GM18507 (cell line): ENCODE measurements at regions not wholly inside any gene's neighbourhood (a gene's known extent, or its start where the extent isn't known, plus 50 kb on each side); places are given as distances from the start of the nearest gene placed in this dataset.

ENCODE experiments used
- DNase-seq: peaks from one replicate; pipeline ENCODE4 v3.0.0; 2011; ENCODE audit warnings: low read depth; ENCODE audit not compliant: insufficient read length; ENCODE audit errors: extremely low spot score
- FAIRE-seq: peaks from 2 replicates; lab custom pipeline; 2011; peaks lifted over from hg19 to GRCh38; lab: Jason Lieb, UNC

DNA sequence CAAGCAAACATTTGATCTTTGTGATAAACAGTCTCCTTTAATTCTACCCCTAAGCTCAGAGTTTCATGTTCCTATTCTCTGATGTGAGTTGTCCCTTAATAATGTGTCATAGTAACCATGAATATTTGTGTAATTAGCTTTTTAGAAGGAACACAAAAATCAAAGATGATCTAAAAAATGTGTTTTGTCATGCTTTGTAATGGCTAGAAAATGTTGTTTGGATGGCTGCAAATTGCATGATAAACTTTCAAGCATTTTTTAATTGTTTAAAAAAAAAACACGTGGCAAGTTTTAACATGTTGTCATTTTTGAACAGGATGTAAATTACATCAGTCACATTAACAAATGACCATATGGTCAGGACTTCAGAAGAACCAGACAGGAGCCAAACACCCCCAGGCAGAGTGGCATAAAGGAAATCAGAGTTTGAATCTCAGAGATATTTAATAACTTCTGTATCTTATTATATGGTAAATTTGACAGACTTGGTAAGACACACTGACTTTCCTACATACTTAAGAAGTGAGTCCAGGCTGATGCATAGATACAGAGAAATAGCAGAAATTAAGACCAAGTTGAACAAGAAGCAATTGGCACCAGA lies 223.9 kb upstream of the VEGFC start:
- no peak for FAIRE-seq
- no peak for DNase-seq

DNA sequence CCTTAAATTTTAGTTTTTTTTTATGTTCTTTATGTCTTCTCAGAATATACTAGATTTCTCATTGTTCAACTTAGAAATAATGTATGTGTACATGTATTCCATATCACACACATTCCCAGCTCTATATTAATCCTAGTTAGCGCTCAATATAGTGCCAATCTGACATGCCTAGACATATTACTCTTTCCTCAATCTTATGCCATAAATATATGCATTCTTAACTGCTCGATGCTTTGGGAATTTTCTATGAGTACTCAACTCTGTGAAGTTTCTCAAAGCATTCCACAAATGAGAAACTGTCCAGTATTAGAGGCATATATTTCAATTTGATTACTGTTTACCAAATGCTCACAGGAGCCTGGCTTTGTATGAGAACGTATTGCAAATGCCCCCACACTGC lies 231.2 kb upstream of the VEGFC start:
- DNase-seq (no peak), FAIRE-seq (no peak)

DNA sequence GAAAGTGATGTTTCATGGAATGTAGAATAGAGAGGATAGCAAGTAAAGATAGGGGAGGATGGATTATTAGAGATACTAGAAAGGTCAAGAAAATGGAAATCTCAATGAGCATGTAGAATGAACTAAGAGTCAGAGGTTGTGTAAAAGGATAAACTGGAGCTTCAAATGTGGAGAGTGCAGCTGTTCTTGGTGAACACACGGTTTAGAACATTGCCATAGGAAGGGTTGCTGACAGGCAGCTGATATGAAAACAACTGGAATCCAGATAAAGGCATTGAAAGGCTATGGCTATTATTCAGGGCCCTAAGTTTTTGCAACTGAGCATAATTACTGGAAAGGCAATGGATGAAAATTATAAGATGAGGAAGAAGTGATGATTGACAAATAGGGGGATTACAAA lies 239.6 kb upstream of the VEGFC start:
- FAIRE-seq, result no peak

DNA sequence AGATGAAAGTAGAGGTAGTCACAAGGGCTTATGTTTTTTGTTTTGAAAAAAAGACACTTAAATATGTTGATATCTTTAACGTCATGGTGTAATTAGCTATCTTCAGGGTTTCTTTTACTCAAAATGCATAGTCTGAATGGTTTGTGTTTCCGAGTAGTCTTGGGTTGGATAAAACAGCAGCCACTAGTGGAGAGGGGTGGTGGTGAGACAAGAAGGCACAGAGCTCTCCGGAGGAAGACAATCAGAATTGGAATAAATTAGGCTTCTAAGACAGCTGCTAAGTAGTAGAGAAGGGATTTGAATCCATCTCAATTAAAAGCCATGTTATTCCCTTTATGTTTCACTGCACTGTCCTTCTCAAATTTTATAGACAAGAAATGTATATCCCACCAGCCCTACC lies 240.4 kb upstream of the VEGFC start:
- FAIRE-seq (no peak), DNase-seq (no peak)

More for the DNA sequence above, 239.6 kb upstream of the VEGFC start:
- no peak for DNase-seq

DNA sequence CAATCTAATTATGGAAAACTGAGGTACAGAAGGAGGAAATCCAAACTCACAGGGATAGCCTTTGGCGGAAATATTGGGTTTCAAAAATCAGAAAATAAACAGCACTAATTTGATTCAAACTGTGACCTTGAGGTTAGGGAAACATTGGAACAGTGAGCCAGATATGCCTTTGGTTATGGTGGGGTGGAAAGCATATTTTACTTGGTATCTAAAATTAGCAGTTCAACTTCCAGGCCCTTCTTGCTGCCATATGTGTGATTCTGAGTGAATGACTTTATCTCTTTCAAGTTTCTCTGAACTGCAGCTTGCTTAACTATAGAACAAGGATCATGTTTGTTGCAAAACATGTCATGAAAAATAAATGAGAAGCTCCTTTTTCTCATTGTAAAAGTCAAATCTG lies 240.9 kb upstream of the VEGFC start:
- no peak for FAIRE-seq
- DNase-seq, result no peak

DNA sequence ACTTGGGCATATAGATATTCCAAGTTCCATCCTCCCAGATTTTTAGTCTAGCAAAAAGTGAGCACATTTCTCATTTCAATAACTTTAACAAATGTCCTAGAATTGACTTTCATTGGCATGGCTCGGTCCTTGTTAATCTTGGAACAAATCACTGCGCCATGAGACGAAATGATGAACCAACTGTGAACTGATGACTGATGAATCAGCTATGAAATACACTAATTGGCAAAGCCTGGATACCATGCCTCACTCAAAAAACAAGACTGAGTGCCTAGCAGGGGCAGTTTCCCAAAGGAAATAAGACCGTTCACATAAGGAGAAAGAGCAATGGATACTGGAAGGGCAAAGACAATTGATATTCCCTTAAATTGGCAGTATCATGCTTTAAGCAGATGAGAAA lies 248.6 kb upstream of the VEGFC start:
- FAIRE-seq, result no peak

DNA sequence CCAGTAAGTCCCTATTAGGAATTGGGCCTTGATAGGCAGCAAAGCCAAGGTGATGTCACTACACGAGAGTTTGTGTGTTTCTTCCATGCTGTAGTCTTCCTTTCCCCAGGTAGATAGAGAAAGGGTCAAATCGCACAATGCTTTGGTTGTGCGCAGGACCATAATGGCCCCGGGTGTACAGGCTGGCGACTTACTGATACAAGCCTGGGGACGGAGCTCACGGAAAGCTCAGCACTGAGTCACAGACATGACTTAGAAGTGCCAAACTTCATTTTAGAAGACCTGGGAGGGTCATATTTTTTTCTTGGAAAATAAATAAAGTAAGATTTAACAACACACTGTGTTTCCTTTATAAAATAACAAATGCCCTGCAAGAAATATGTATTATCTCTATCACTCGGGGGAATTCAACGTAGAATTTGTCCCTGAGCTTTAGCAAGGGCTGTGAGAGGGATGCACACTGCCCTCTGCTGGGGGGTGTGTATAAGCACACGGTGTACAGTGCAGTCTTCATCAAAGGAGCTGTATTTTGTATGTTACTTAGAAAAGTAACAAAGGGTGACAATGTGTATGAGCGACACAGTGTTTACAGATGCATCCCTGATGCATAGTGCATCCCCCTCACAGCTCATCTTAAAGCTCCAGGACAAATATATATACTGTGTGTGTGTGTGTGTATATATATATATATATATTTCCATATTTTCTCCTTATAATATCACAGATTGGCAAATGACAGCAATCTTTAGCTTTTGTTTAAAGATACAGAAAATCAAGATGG lies 254.5 kb upstream of the VEGFC start:
- FAIRE-seq (peak; percentile 67), DNase-seq (no peak)

More for the DNA sequence above, 248.6 kb upstream of the VEGFC start:
- no peak for DNase-seq

DNA sequence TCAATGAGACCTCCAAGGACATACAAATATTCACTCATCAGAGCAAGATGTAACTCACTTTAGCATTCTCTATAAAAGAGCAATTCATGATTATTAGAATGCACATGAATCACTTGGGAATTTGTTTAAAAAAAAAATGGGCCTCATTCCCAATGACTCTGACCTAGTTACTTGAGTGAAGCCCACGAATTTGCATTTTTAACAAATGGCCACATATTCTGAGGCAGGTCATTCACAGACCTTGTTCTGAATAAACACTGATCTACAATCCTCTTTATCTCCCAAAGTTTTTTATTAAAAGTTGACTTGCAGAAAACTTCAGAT lies 255.1 kb upstream of the VEGFC start:
- FAIRE-seq, result no peak
- DNase-seq, result no peak

DNA sequence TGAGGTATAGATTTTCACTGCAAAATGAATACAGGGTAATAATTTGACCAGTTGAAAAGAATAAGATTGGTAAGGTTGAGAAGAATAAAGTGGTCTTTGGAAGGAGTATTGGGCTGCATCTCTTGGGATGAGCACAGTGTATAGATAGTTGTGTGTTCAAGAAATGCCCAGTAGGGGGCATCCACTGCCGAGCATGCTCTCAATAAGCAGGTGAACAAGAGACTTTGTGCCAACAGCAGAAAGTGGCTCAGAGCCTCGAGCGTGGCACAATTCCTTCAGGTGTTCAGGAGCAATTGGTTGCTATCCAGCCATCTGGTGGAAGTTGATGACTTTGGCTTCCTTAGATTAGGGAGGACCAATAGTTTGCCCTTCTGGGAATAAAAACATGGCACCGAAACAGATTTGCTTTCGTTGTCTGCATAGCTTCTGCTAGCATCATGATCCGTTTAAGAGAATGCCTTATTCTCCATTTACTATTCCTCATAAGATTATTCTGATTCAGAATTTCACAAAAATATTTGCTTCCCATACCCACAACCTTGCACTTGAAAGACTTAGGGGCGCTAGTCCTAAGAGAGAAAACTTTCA lies 258.1 kb upstream of the NEIL3 start:
- DNase-seq, result no peak
- FAIRE-seq, result peak; percentile 64

DNA sequence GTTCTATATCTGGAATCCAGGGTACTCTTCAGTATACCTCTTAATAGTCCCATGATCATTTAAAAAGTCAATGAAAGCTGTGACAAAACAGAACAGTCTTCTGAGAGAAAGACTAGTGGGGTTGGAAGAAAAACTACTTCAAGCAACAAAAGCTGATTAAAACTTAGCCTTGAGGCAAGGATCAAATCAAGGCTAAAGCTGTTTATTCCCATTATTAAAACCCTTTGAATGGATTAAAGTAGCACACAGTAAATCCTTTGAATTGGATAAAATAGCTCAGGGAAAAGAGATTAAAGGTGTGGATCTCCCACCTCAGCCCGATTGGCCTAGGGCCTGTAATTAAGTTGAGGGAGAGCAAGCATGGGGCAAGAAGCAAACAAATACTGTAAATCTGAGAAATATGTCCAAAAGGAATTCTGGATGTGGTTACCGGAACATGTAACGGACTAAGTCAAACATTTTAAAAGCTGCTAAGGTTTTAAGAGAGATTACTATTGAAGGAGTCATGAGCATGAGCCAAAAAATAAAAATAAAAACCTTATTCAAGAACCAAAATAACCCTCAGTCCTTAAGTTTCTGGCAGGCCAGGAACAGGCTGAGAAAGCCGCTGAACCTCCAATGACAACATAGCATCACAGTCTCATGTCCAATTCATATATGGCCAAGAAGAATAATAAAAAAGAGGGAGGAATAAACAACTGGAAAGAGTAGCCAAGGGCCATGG lies 257.3 kb upstream of the NEIL3 start:
- FAIRE-seq (no peak), DNase-seq (no peak)

DNA sequence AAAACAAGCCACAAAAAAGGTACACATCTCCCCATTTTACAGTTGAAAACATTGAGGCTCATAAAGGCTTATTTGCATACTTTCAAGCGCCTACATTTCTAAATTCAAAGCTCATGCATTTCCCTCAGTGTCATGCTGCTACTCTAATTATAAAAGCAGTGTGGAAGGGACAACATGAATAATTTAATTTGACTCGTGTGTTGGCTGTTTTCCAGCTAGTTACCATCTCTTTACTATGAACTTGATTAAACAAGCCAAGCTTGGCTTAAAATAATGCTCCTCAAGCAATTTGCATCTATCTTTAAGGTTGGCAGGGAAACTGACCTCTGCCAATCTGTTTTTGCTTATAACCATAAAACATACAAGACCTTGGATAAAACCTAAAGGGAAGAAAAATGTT lies 252.5 kb upstream of the NEIL3 start:
- FAIRE-seq (no peak), DNase-seq (no peak)

DNA sequence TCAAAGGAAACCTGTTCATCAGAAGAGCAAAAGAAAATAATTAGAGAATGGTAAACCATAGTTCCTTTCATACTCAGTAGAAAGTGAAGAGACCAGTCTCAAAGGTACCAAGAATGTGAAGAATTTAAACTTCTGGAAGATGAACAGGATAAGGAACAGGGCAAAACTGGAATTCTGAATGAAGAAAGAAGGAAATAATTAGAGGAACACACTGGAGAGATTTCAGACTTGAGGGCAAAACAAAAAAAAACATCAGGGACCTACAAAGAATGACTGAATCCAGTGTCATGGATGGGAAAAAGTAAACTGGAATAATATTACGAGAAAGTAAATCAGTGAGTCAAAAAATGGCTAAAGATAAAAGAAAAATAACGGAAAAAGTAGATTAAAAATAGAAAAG lies 245.6 kb upstream of the NEIL3 start:
- DNase-seq (no peak), FAIRE-seq (no peak)

DNA sequence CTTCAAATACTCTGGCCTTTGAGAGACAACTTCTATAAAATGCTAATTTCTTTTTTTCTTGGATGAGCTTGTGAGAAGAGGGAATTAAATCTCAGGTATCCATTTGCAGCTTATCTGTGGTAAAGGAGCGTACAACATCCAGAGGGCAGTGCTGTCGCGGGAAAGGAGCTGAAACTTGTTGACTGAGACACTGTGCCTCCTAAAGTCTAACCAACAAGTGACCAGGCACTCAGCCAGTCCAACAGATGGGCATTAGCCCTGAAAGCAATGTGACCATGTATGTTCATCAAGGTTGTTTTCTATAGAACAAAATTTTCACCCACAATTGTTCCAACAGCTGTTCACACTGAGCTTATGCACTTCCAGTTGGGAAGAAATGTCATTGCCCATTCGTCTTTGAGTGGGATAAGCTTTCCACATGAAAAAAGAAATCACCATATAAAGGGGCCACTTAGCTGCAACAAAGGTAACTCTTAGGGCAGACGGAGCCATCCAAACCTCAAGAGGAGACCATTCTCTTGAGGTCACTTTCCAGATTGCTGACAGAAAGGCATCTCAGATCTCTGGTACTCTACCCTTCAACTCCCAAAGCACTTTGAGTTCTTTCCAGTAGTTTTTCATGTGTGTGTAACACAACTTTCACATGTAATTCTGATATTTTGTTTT lies 244.8 kb upstream of the NEIL3 start:
- FAIRE-seq, result no peak
- DNase-seq, result no peak

DNA sequence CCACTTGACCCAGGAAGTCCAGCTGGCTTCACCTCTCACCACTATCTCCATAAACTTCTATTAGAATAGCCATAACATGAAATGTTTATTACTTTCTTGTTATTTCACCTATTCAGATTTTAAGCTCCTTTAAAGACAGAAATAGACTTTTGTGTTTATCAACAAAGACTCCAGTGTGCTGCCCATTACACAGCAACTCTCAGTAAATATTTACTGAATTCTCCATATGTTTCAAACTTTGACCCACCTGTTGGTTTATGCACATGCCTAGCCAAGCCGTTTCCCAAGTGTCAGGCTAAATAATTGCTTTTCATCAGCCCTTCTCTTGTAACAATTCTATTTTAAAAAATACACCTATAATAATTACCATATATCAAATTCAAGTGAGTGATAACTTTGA lies 242.9 kb upstream of the NEIL3 start:
- DNase-seq, result no peak
- no peak for FAIRE-seq

DNA sequence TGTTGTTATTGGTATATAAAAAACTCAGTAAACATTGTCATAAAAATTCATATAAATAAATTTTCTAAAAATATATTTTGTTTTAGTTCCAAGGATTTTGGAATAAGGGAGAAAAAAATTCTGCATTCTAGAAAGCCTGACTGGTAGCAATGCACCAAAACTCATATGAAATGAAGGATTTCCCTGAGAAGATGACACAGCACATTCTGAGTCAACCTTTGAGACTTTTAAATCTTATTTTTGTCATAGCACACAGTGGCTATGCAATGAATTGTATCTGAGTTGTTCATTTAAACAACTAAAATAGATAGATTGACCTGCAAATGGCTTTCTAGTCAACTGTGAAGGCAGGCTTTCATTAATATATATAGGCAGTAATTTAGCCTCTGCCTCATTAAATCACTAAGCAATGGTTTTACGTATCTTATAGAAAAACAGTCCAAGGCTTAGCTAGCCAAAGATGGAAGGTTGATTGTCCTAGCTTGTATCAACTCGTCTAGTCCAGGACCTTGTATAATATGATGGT lies 239.1 kb upstream of the NEIL3 start:
- no peak for DNase-seq
- no peak for FAIRE-seq

DNA sequence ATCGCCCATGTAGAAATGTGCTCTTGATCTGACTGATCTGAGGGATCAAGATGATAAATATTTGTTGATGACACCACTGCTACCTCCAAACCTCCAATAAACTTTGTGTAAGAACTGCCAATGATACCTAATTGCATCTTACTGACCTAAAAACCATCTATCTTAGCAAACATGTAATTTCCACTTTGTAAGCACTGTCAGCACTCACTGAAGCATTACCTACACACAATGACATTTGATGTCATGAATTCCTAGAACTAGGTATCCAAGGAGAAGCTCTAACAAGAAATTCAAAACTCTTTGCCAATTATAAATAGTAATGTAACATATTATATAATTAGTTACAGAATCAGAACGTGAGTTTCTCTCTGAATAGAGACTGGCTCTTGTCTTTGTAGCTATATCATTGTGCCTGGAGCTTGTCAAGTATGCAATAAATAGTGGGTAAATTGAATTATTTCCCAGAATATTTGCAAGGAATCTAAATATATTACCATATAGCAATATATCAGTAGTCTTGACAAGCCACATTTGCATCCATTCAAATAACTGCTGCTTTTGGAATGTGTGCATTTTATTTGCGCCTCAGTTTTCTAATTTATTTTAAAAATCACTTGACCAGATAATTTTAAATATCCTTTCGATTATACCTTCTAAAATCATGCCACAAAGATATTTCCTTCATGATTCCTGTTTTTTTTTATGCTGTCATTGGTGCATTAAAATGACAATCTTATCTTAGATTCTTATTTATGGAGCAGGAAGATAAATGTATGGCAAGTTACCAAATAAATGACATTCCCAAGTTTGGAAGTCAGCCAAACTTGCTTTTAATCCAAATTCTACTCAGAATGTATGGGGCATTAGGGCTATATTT lies 232.3 kb upstream of the NEIL3 start:
- FAIRE-seq (no peak), DNase-seq (no peak)

DNA sequence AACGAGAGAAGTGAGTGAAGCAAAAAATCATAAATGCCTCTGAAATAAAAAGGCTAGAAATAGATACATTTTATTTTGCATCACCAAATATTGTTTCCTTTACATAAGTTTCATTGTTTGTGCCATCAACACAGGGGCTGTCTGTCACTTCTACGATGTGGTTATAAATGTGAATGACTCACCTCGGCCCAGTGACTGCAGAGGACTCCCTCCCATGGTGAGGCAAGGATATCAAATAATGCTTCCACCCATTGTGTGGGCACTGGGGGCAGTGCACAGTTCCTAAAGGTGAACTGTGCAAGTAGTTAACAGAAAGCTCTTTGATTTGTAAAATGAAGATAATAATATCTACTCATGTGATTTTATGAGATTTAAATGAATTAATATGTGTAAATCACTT lies 230.3 kb upstream of the NEIL3 start:
- DNase-seq (no peak), FAIRE-seq (no peak)

DNA sequence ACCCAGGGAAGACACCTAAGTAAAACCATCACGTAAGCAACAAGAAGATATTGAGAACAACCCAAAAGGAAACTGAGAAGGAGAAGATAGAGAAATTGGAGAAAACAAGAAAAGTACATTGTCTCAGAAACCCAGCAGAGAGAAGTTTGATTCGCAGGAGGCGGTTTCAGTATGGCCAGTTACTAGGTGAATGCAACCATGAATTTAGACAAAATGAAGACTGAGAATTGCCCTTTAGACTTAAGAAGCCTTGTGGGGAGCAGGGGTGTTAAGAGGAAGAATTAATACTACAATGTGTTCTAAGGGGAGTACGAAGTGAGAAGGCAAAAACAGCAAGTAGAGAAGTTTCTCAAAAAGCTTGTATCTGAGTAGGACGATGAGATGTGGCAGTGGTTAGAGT lies 229.3 kb upstream of the NEIL3 start:
- DNase-seq (no peak), FAIRE-seq (no peak)

DNA sequence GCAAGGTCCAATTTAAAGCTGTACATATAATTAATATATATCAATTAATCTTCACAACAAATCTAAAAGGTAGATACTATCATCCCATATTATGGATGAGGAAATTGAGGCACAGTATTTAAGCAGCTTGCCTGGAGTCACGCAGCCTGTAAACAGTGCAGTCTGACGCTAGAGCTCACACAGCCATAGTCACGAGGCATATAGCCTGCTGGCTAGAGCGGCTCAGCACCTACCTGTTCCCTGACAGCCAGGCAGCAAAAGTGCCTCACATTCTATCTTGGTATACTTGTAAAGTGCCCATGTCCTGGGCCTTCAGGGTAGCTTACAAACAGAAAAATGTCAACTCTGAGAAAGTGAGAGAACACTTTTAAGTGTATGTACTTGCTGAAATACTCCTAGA lies 222.6 kb upstream of the NEIL3 start:
- DNase-seq (no peak), FAIRE-seq (no peak)
